WTC11 (cell line): ENCODE measurements at regions not wholly inside any gene's neighbourhood (a gene's known extent, or its start where the extent isn't known, plus 50 kb on each side); places are given as distances from the start of the nearest gene placed in this dataset.

Source experiments
- ATAC-seq: fragments of 200-7000 bp; cut with Tn5 transposase; 2 replicates; pipeline ENCODE4 v1.10.0; 2021; ENCODE audit warnings: mild to moderate bottlenecking, moderate library complexity
- CTCF ChIA-PET: fragments of 300-600 bp; sonication (Branson Sonifier 250); formaldehyde crosslinking; loops from one replicate; lab custom pipeline; 2021; ENCODE audit warnings: antibody characterized with exemption; lab: Charles Lee
- POLR2A ChIA-PET: fragments of 350-600 bp; sonication (Branson Sonifier 250); formaldehyde crosslinking; loops from one replicate; lab custom pipeline; 2021; ENCODE audit warnings: antibody characterized with exemption; lab: Charles Lee
- DNase-seq: peaks from one replicate; pipeline ENCODE4 v3.0.0; 2021; ENCODE audit warnings: low spot score
- H3K27ac Mint-ChIP-seq: 2 replicates; pipeline ENCODE4 v1.8.0; 2021; ENCODE audit warnings: mixed read lengths
- H3K27me3 Mint-ChIP-seq: 2 replicates; pipeline ENCODE4 v1.8.0; 2021; ENCODE audit warnings: low read depth, mild to moderate bottlenecking, moderate library complexity, mixed read lengths
- H3K36me3 Mint-ChIP-seq: 2 replicates; pipeline ENCODE4 v1.8.0; 2021; ENCODE audit warnings: mixed read lengths
- H3K4me1 Mint-ChIP-seq: 2 replicates; pipeline ENCODE4 v1.8.0; 2022; ENCODE audit warnings: mixed read lengths
- H3K4me3 Mint-ChIP-seq: 2 replicates; pipeline ENCODE4 v1.8.0; 2021; ENCODE audit warnings: mild to moderate bottlenecking, moderate library complexity, mixed read lengths
- H3K9me3 Mint-ChIP-seq: 2 replicates; pipeline ENCODE4 v1.8.0; 2021; ENCODE audit warnings: mixed read lengths
- ARID4B ChIP-seq: sonication (generic); formaldehyde crosslinking; IDR thresholded peaks from 2 replicates; pipeline ENCODE4 v1.8.0; 2023; ENCODE audit warnings: missing genetic modification reagents, mild to moderate bottlenecking, borderline replicate concordance
- ATF1 ChIP-seq: sonication (generic); formaldehyde crosslinking; IDR thresholded peaks from 2 replicates; pipeline ENCODE4 v1.8.1; 2023; ENCODE audit warnings: mild to moderate bottlenecking, moderate library complexity, missing genetic modification reagents
- ATF2 ChIP-seq: sonication (generic); formaldehyde crosslinking; IDR thresholded peaks from 2 replicates; pipeline ENCODE4 v1.8.1; 2022; ENCODE audit warnings: low read depth, missing genetic modification reagents, borderline replicate concordance
- CDX4 ChIP-seq: fragments of 250-450 bp; sonication (Bioruptor Pico); IDR thresholded peaks from 2 replicates; pipeline ENCODE4 v1.9.0; 2021; ENCODE audit warnings: moderate library complexity, mild to moderate bottlenecking, inconsistent platforms, borderline replicate concordance
- CREB1 ChIP-seq: sonication (generic); formaldehyde crosslinking; IDR thresholded peaks from 2 replicates; pipeline ENCODE4 v1.8.0; 2023; ENCODE audit warnings: mild to moderate bottlenecking, missing genetic modification reagents
- ELF4 ChIP-seq: sonication (generic); formaldehyde crosslinking; IDR thresholded peaks from 2 replicates; pipeline ENCODE4 v1.8.1; 2022; ENCODE audit warnings: low read depth, mild to moderate bottlenecking, moderate library complexity, missing genetic modification reagents
- ESRRA ChIP-seq: sonication (generic); formaldehyde crosslinking; IDR thresholded peaks from 2 replicates; pipeline ENCODE4 v1.8.1; 2022; ENCODE audit warnings: mild to moderate bottlenecking, missing genetic modification reagents, borderline replicate concordance
- GRHL2 ChIP-seq: fragments of 250-450 bp; sonication (Bioruptor Pico); IDR thresholded peaks from 2 replicates; pipeline ENCODE4 v1.8.0; 2022; ENCODE audit warnings: mild to moderate bottlenecking, moderate library complexity; ENCODE audit not compliant: insufficient replicate concordance, severe bottlenecking
- HMGA2 ChIP-seq: fragments of 250-450 bp; sonication (Bioruptor Pico); IDR thresholded peaks from 2 replicates; pipeline ENCODE4 v1.4.0; 2021; ENCODE audit warnings: mild to moderate bottlenecking, moderate library complexity
- MXD4 ChIP-seq: fragments of 250-450 bp; sonication (Bioruptor Pico); IDR thresholded peaks from 2 replicates; pipeline ENCODE4 v1.8.0; 2021; ENCODE audit warnings: mild to moderate bottlenecking, moderate library complexity, borderline replicate concordance
- NFATC4 ChIP-seq: fragments of 250-450 bp; sonication (Bioruptor Pico); IDR thresholded peaks from 2 replicates; pipeline ENCODE4 v1.9.0; 2021; ENCODE audit warnings: mild to moderate bottlenecking
- NFE2L1 ChIP-seq: sonication (generic); formaldehyde crosslinking; IDR thresholded peaks from 2 replicates; pipeline ENCODE4 v1.8.1; 2023; ENCODE audit warnings: missing genetic modification reagents
- NR1H2 ChIP-seq: sonication (generic); formaldehyde crosslinking; IDR thresholded peaks from 2 replicates; pipeline ENCODE4 v1.9.0; 2021; ENCODE audit warnings: mild to moderate bottlenecking, moderate library complexity, missing genetic modification reagents
- NR2C2 ChIP-seq: sonication (generic); formaldehyde crosslinking; IDR thresholded peaks from 2 replicates; pipeline ENCODE4 v1.8.0; 2022; ENCODE audit warnings: mild to moderate bottlenecking, missing genetic modification reagents
- PREB ChIP-seq: sonication (generic); formaldehyde crosslinking; IDR thresholded peaks from 2 replicates; pipeline ENCODE4 v1.8.1; 2022; ENCODE audit warnings: mild to moderate bottlenecking, missing genetic modification reagents, moderate library complexity, borderline replicate concordance
- RORB ChIP-seq: fragments of 250-450 bp; sonication (Bioruptor Pico); IDR thresholded peaks from 2 replicates; pipeline ENCODE4 v1.9.0; 2021; ENCODE audit warnings: mild to moderate bottlenecking
- TP53 ChIP-seq: sonication (generic); formaldehyde crosslinking; IDR thresholded peaks from 2 replicates; pipeline ENCODE4 v1.8.1; 2023; ENCODE audit warnings: mild to moderate bottlenecking, missing genetic modification reagents
- USF1 ChIP-seq: sonication (generic); formaldehyde crosslinking; IDR thresholded peaks from 2 replicates; pipeline ENCODE4 v1.8.0; 2022; ENCODE audit warnings: mild to moderate bottlenecking, missing genetic modification reagents
- ZBTB21 ChIP-seq: sonication (generic); formaldehyde crosslinking; IDR thresholded peaks from 2 replicates; pipeline ENCODE4 v1.8.1; 2023; ENCODE audit warnings: mild to moderate bottlenecking, missing genetic modification reagents, borderline replicate concordance
- ZBTB43 ChIP-seq: sonication (generic); formaldehyde crosslinking; IDR thresholded peaks from 2 replicates; pipeline ENCODE4 v1.8.1; 2023; ENCODE audit warnings: mild to moderate bottlenecking, missing genetic modification reagents
- ZNF317 ChIP-seq: sonication (generic); formaldehyde crosslinking; IDR thresholded peaks from 2 replicates; pipeline ENCODE4 v1.8.1; 2023; ENCODE audit warnings: low read depth, mild to moderate bottlenecking, moderate library complexity, missing genetic modification reagents, borderline replicate concordance

- no peaks in the 10 kb centered on the region; the same call in 1 of the 2 replicates for H3K4me1 Mint-ChIP-seq
- H3K27ac Mint-ChIP-seq: no peak overlapping the region
- ATAC-seq (no peak), DNase-seq (no peak)
- TF ChIP-seq ATF2: no peak
- no peak for TF ChIP-seq CREB1 (CRISPR knock-in tag)
- no peak for TF ChIP-seq NFATC4 (CRISPR knock-in tag)
- POLR2A ChIA-PET: no interaction called here
- H3K27me3 Mint-ChIP-seq: no peaks in the 10 kb centered on the region
- CTCF ChIA-PET: no interaction called here
- H3K36me3 Mint-ChIP-seq: no peaks in the 10 kb centered on the region
- peaks cover under 1% of the 10 kb centered on the region; the same call in 1 of the 2 replicates for H3K9me3 Mint-ChIP-seq
- no peak overlapping the region for H3K4me3 Mint-ChIP-seq
Observed at GRCh38 chr11:80432057-80432456, 991.2 kb upstream of the TENM4 start.

- no peaks in the 10 kb centered on the region for H3K27me3 Mint-ChIP-seq
- peaks cover 3% of the 10 kb centered on the region; the same call in 1 of the 2 replicates for H3K9me3 Mint-ChIP-seq
- DNase-seq: no peak
- H3K36me3 Mint-ChIP-seq: no peaks in the 10 kb centered on the region
- H3K4me3 Mint-ChIP-seq: no peak overlapping the region
- TF ChIP-seq RORB (no peak), ELF4 (no peak), TP53 (no peak), MXD4 (CRISPR knock-in tag) (no peak), ZBTB21 (no peak), NFE2L1 (CRISPR knock-in tag) (no peak), USF1 (no peak), PREB (CRISPR knock-in tag) (no peak), ATF1 (CRISPR knock-in tag) (no peak), GRHL2 (CRISPR knock-in tag) (no peak), HMGA2 (CRISPR knock-in tag) (no peak), NFATC4 (CRISPR knock-in tag) (no peak), ATF2 (no peak), ZNF317 (no peak), ZBTB43 (CRISPR knock-in tag) (no peak), ARID4B (no peak), NR1H2 (no peak), ESRRA (CRISPR knock-in tag) (no peak), CDX4 (no peak), NR2C2 (no peak)
- H3K27ac Mint-ChIP-seq: no peak overlapping the region
- CTCF ChIA-PET: no interaction called here
- peak; percentile 85 for ATAC-seq
- H3K4me1 Mint-ChIP-seq: peaks cover 4% of the 10 kb centered on the region; the same call in 1 of the 2 replicates
- POLR2A ChIA-PET: no interaction called here
Observed at GRCh38 chr11:80424012-80424695, 983.3 kb upstream of the TENM4 start.
